HG03025 (cell line): ENCODE measurements at regions not wholly inside any gene's neighbourhood (a gene's known extent, or its start where the extent isn't known, plus 50 kb on each side); places are given as distances from the start of the nearest gene placed in this dataset.
"Not testable (repeated sequence)": the region's sequence is repeated elsewhere in the genome, so short reads cannot be mapped to it uniquely, and the experiment has no call there.

Experiments
- ATAC-seq: cut with Tn5 transposase; IDR thresholded peaks from one replicate; pipeline ENCODE4 v1.9.1; 2021; ENCODE audit warnings: mild to moderate bottlenecking, moderate library complexity; ENCODE audit not compliant: unreplicated experiment, low FRiP score

DNA sequence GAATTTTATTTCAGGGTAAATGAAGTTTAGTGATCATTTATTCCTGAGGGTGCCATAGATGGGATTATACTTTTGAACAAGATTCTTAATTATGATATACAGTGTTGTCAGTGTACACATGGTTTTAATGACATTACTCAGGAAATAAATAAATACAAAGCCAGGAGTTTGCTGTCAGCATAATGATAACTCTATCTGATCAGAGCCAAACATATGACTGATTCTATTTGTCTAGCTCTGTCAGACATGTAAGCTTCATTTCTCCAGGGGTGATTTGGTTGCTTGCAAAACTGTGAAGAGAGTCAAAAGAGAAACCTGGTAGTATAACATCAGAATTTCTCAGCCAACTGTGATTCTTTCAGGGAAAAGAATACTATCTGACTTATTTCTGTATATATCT, 1425.8 kb upstream of the C9orf72 start:
- ATAC-seq, result no peak

GRCh38 chr9:28999806-29000205, 1426.5 kb upstream of the C9orf72 start:
- no peak for ATAC-seq

GRCh38 chr9:29001006-29001405, 1427.7 kb upstream of the C9orf72 start:
- ATAC-seq, result no peak

DNA sequence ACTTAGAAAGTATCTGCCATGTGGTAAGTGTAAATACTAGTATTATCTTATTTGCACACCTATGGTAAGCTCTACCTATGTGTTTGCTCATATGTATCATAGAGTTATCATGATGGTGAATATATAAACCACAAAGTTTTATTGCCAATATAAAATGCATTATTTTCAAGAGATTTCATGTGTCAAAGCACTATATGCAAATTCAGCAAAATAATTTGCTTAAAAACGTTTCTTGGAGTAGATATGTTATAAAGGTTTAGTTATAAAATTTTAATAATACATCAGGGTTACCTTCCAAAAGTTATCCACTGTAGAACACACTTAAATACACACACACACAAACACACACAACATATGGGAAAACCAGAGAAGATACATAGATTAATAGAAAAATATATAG, 1431.7 kb upstream of the C9orf72 start:
- no peak for ATAC-seq

DNA sequence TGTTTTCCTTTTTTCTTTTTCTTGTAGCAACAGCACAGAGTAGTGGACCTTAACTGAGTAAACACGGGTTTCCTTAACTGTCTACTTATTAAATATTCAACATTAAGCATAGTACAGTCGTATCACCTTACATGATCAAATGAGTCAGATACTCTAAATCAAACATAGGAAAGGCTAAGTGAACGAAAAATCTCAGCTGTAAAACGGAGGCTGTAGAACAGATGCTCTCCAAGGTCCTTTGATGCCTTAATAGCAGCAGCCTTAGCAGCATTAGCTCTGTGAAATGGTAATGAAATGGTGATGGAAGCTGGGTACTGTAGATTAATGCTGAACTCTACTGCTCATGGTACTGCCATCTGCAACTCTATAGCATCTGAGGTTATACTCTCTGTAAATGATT, 1433.3 kb upstream of the C9orf72 start:
- ATAC-seq, result no peak

- ATAC-seq, result no peak
These were observed 1439.6 kb upstream of the C9orf72 start for GRCh38 chr9:29012911-29013310.

DNA sequence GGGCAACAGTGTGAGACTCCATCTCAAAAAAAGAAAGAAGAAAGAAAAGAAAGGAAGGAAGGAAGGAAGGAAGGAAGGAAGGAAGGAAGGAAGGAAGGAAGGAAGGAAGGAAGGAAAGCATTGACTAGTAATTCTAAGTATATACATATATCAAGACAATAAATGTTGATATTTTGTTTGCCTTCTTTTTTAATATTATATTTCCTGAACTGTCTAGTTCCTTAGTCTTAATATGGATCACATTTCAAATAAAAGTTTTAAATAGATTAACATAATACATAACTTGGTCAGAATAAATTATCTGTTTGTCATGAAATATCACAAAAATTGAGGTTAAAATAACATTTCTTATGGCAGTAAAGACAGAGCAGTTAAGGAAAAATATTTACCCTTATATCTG, 1448.4 kb upstream of the C9orf72 start:
- ATAC-seq, result no peak

- no peak for ATAC-seq
These were observed 1465.1 kb upstream of the C9orf72 start for GRCh38 chr9:29038332-29038731.

DNA sequence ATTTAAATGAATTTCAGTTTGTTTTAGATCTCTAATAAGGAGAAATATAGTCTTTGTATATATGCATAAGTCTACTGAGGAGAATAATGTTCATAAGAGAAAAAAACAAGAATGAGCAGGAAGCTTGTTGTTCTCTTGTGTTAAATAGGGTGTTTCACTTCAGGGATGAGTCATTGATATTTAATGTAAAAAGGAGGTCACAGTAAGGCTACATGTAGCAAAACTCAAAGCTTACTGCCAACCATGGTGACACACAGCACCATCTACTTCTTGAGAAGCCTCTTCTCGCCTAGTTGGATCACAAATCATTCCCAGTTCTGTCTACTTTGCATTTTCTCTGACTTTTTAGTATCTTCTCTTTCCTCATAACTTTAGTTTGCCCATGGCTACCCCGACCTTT, 1466.0 kb upstream of the C9orf72 start:
- peak; percentile 47 for ATAC-seq

DNA sequence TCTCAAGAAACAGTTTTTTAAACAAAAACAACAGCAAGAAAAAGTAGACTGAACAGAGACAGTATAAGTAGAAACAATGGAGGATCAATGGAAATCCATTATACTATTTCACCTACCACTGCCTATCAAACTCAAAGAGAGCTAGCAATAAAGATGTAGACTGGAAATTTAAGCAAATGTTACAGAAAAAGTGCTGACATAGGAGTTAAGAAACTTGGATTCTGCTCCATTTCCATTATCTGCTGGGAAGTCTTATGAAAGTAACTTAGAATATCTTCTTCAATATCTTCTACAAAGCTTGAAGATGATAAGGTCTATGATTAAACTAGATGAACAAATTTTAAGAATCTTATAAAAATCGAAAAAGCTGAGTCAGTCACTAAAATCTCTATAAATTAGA, 1469.8 kb upstream of the C9orf72 start:
- no peak for ATAC-seq

GRCh38 chr9:29044959-29045358, 1471.7 kb upstream of the C9orf72 start:
- ATAC-seq, result no peak

- no peak for ATAC-seq
These were observed 1486.8 kb upstream of the C9orf72 start for GRCh38 chr9:29060041-29060440.

GRCh38 chr9:29062446-29062845, 1489.2 kb upstream of the C9orf72 start:
- ATAC-seq, result no peak

DNA sequence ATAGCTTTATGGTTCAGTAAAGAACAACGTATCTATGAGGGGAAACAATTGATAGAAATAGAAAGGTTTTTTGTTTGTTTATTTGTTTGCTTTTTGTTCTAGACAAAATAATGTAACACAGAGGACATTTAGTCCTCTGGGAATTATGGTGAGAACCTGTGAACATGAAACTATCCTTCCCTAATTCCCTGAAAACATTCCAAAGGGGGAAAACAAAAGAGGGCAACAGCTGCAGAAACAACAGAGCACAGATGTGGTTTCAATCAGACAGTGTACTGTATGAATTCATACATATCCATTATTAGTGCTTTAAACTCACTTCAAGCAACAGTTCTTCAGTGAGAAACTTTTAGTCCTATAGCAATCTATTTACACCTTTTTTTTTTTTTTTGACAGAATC, 1489.8 kb upstream of the C9orf72 start:
- ATAC-seq, result no peak

GRCh38 chr9:29066141-29066640, 1492.9 kb upstream of the C9orf72 start:
- no peak for ATAC-seq

DNA sequence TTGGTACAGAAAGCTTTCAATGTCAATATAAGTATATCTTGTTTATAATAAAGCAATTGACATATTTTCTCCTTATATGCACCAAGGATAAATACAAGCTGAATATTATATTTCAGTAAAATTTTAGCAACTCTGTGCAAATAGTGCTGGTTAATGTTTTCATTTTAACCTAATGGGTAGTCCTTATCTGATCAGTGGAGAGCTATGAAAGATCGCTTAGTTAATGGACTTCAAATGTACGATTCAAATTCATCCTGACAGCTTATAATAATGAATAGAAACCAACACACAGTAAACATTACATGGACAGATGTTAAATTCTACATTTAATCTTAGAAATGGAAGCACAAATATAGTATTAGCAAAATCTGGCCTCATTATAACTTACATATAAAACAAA, 1495.2 kb upstream of the C9orf72 start:
- ATAC-seq, result no peak

- ATAC-seq, result no peak
These were observed 1496.1 kb upstream of the C9orf72 start for GRCh38 chr9:29069376-29069775.

DNA sequence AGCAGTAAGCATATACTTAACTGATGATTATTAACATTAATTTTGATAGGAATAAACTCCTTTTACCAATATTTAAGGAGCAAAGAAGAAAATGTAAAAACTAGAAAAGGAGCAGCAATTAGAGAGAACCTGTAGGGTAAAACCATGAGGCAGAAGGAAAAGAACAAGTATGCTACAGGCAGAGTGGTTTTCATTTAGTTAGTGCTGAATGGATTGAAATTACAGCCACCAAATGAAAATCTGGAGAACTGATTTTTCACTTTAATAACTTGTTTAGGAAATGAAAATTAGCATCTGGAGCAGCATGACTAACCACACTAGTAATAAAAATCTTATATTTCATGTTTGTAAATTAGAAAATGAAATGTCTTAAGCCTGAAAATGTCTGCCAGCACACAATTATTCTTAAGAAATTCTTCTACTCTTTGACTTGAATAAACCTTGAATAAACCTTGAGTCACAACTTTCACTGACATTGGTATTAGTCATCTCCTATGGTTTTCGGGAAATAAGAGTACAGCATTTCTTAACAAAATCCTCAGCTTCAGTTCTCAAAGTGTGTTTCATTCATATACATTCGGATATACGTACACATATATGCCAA, 1504.9 kb upstream of the C9orf72 start:
- ATAC-seq, result no peak

DNA sequence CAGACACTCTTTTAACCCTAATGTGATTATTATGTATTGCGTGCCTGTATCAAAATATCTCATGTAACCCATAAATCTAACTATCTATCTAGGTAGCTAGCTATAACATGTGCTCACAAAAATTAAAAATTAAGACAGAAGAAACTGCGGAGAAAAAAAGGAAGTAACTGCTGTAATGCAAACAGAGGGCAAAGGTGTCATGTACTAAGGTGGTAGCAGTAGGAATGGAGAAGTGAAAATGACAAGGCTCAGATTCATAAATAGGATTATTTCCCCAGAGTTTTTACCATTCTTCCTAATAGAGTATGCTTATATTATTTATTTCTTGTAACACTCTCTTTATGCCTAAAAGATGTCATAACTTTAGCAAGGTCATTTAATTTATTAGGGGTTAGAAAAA, 1527.5 kb upstream of the C9orf72 start:
- ATAC-seq, result no peak

DNA sequence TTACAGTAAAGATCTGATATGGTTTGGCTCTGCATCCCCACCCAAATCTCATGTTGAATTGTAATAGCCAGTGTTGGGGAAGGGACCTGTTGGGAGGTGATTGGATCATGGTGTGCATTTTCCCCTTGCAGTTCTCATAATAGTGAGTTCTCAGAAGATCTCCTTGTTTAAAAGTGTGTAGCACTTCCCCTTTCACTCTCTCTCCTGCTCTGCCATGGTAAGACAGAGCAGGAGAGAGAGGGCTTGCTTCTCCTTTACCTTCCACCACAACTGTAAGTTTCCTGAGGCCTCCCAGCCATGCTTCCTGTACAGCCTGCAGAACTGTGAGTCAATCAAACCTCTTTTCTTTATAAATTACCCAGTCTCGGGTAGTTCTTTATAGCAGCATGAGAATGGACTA, 1530.9 kb upstream of the C9orf72 start:
- not testable (repeated sequence) for ATAC-seq

GRCh38 chr9:29118555-29118954, 1545.3 kb upstream of the C9orf72 start:
- ATAC-seq, result no peak

DNA sequence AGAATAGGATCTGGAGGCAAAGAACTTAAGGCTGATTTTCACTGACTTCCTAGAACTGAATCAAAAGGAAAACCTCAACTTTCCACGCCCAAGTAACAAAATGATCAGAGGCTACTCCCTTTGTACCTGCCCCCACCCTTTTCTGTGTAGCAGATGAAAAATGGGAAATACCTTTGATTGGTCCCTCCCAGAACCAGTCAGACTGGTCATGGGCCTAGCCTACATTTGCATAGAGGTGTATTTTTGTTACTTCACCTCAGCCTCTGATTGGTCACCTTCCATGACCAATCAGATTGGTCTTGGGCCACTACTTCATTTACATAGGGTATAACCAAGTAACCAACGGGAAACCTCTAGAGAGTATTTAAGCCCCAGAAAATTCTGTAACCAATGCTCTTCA, 1553.5 kb upstream of the C9orf72 start:
- no peak for ATAC-seq

- ATAC-seq, result no peak
These were observed 1556.5 kb upstream of the C9orf72 start for GRCh38 chr9:29129763-29130162.
